C4-2B (cell line): ENCODE measurements at regions not wholly inside any gene's neighbourhood (a gene's known extent, or its start where the extent isn't known, plus 50 kb on each side); places are given as distances from the start of the nearest gene placed in this dataset.

ENCODE experiments used
- ZFX ChIP-seq: fragments of 450-650 bp; IDR thresholded peaks from 2 replicates; pipeline ENCODE4 v1.6.1; 2017
- TF ChIP-seq, protein P1 (sequence below): fragments of 450-650 bp; conservative IDR thresholded peaks from 2 replicates; pipeline ENCODE4 v1.5.1; 2017; ENCODE audit warnings: mild to moderate bottlenecking

DNA sequence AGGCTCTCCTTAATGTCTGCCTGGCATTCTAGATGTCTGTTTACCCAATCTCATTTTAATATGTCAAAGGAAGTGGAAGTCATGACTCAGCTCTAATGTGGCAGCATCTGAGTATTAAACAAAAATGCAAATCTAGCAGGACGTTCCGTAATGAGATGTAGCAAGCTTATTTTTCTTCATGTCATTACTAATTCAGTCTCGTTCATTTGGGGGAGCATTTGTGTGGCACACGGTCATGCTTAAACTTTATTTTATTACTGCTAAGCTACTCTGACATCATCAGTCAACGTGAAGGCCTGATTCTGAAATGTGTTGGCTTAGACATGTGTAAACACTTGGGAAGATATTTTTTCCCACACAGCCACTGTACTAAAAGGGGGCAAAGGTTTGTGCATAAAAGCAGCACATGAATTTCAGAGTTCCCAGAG, 326.7 kb upstream of the TMPO start:
- TF ChIP-seq, protein P1, sequence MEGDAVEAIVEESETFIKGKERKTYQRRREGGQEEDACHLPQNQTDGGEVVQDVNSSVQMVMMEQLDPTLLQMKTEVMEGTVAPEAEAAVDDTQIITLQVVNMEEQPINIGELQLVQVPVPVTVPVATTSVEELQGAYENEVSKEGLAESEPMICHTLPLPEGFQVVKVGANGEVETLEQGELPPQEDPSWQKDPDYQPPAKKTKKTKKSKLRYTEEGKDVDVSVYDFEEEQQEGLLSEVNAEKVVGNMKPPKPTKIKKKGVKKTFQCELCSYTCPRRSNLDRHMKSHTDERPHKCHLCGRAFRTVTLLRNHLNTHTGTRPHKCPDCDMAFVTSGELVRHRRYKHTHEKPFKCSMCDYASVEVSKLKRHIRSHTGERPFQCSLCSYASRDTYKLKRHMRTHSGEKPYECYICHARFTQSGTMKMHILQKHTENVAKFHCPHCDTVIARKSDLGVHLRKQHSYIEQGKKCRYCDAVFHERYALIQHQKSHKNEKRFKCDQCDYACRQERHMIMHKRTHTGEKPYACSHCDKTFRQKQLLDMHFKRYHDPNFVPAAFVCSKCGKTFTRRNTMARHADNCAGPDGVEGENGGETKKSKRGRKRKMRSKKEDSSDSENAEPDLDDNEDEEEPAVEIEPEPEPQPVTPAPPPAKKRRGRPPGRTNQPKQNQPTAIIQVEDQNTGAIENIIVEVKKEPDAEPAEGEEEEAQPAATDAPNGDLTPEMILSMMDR: no peak
- TF ChIP-seq ZFX: no peak
